T47D (cell line): ENCODE measurements at regions not wholly inside any gene's neighbourhood (a gene's known extent, or its start where the extent isn't known, plus 50 kb on each side); places are given as distances from the start of the nearest gene placed in this dataset.

Experiments used
- DNase-seq, 2 experiments: peaks; one replicate each; pipeline versions ENCODE4 v3.0.0 to v3.0.0-alpha.2; 2011 to 2012; ENCODE audit warnings: low read depth in 1 of 2, low spot score in 1 of 2
- JUND ChIP-seq: IDR thresholded peaks from 2 replicates; pipeline ENCODE4 v1.6.1; 2012; ENCODE audit warnings: low read depth
- in situ Hi-C: cut with HindIII; loops from 2 replicates; pipeline ENCODE4 v1.10.0; 2016; ENCODE audit warnings: low sequenced_read_pairs, low pct_unique_long_range_greater_than_20kb

- in situ Hi-C loops: no loop called here
- TF ChIP-seq JUND: no peak
- no peak for DNase-seq
Observed at GRCh38 chr2:192593561-192593960, 398.8 kb upstream of the TMEFF2 start.

GRCh38 chr2:192591617-192592016 lies 396.9 kb upstream of the TMEFF2 start:
- in situ Hi-C loops: no loop called here
- no peak for DNase-seq
- TF ChIP-seq JUND: no peak

- in situ Hi-C loops: no loop called here
- DNase-seq: no peak
- no peak for TF ChIP-seq JUND
Observed at GRCh38 chr2:192585418-192585817, 390.7 kb upstream of the TMEFF2 start.

- in situ Hi-C loops: no loop called here
- TF ChIP-seq JUND: no peak
- no peak for DNase-seq
Observed at GRCh38 chr2:192584976-192585375, 390.2 kb upstream of the TMEFF2 start.

GRCh38 chr2:192579965-192580700 lies 385.4 kb upstream of the TMEFF2 start:
- in situ Hi-C loops: no loop called here
- DNase-seq: no peak
- no peak for TF ChIP-seq JUND

- in situ Hi-C loops: no loop called here
- TF ChIP-seq JUND: no peak
- DNase-seq: peak in 1 of 2 experiments; percentile 35
Observed at GRCh38 chr2:192578780-192579179, 384.0 kb upstream of the TMEFF2 start.

- TF ChIP-seq JUND: no peak
- in situ Hi-C loops: no loop called here
- no peak for DNase-seq
Observed at GRCh38 chr2:192577706-192578105, 383.0 kb upstream of the TMEFF2 start.

GRCh38 chr2:192574552-192574951 lies 379.8 kb upstream of the TMEFF2 start:
- DNase-seq: no peak
- TF ChIP-seq JUND: no peak
- in situ Hi-C loops: no loop called here

- DNase-seq: no peak
- in situ Hi-C loops: no loop called here
- no peak for TF ChIP-seq JUND
Observed at GRCh38 chr2:192571636-192572035, 376.9 kb upstream of the TMEFF2 start.

GRCh38 chr2:192570788-192571187 lies 376.1 kb upstream of the TMEFF2 start:
- no peak for TF ChIP-seq JUND
- in situ Hi-C loops: no loop called here
- no peak for DNase-seq

GRCh38 chr2:192566863-192567262 lies 372.1 kb upstream of the TMEFF2 start:
- no peak for DNase-seq
- in situ Hi-C loops: no loop called here
- TF ChIP-seq JUND: no peak

GRCh38 chr2:192560326-192560725 lies 365.6 kb upstream of the TMEFF2 start:
- in situ Hi-C loops: no loop called here
- DNase-seq: no peak
- TF ChIP-seq JUND: no peak

- in situ Hi-C loops: no loop called here
- no peak for DNase-seq
- no peak for TF ChIP-seq JUND
Observed at GRCh38 chr2:192559587-192559986, 364.9 kb upstream of the TMEFF2 start.

- TF ChIP-seq JUND: no peak
- in situ Hi-C loops: no loop called here
- no peak for DNase-seq
Observed at GRCh38 chr2:192558637-192559036, 363.9 kb upstream of the TMEFF2 start.
